ENCODE measurements at regions not wholly inside any gene's neighbourhood (a gene's known extent, or its start where the extent isn't known, plus 50 kb on each side); places are given as distances from the start of the nearest gene placed in this dataset.

- no peak for DNase-seq
- no peak overlapping the region for H3K27ac ChIP-seq
- intact Hi-C loops (cut with DNase I; ENCODE audit: low total_unique reads): no loop called here
- no peaks in the 10 kb centered on the region for H3K27me3 ChIP-seq
- peaks cover 5 to 53% (median 44%) of the 10 kb centered on the region in 4 donors for H3K9me3 ChIP-seq
- no peak overlapping the region for H3K4me3 ChIP-seq
- no peaks in the 10 kb centered on the region for H3K36me3 ChIP-seq
- no peaks in the 10 kb centered on the region for H3K4me1 ChIP-seq
- WGBS, 5 donors: 53 to 73% (median 59%) methylated on average over 3 of the region's 3 CpGs
- TF ChIP-seq CTCF (IDR thresholded peaks at IDR 0.05) (no peak), POLR2AphosphoS5 (IDR thresholded peaks at IDR 0.05) (no peak), EP300 (IDR thresholded peaks at IDR 0.05) (no peak), POLR2A (IDR thresholded peaks at IDR 0.05) (no peak)
Observed at GRCh38 chr9:23941051-23941450, 115.0 kb upstream of the ELAVL2 start.

- no peak for DNase-seq
- H3K27ac ChIP-seq: no peak overlapping the region
- H3K4me1 ChIP-seq: no peaks in the 10 kb centered on the region
- peaks cover 5 to 32% (median 25%) of the 10 kb centered on the region in 4 donors for H3K9me3 ChIP-seq
- no peaks in the 10 kb centered on the region for H3K36me3 ChIP-seq
- TF ChIP-seq POLR2A (IDR thresholded peaks at IDR 0.05) (no peak), EP300 (IDR thresholded peaks at IDR 0.05) (no peak), CTCF (IDR thresholded peaks at IDR 0.05) (no peak), POLR2AphosphoS5 (IDR thresholded peaks at IDR 0.05) (no peak)
- intact Hi-C loops (cut with DNase I; ENCODE audit: low total_unique reads): no loop called here
- no peak overlapping the region for H3K4me3 ChIP-seq
- WGBS, 5 donors: 83 to 97% (median 94%) methylated on average over 1 of the region's 1 CpG
- H3K27me3 ChIP-seq: no peaks in the 10 kb centered on the region
Observed at GRCh38 chr9:23938908-23939307, 112.9 kb upstream of the ELAVL2 start.

GRCh38 chr9:23934291-23934906 lies 108.4 kb upstream of the ELAVL2 start:
- Histone ChIP-seq H3K27me3 (no peaks in the 10 kb centered on the region), H3K4me1 (no peaks in the 10 kb centered on the region), H3K27ac (no peak overlapping the region), H3K9me3 (no peaks in the 10 kb centered on the region), H3K4me3 (no peak overlapping the region), H3K36me3 (no peaks in the 10 kb centered on the region)
- intact Hi-C loops (cut with DNase I; ENCODE audit: low total_unique reads): no loop called here
- TF ChIP-seq EP300 (IDR thresholded peaks at IDR 0.05): no peak
- no peak for TF ChIP-seq CTCF (IDR thresholded peaks at IDR 0.05)
- no peak for TF ChIP-seq POLR2AphosphoS5 (IDR thresholded peaks at IDR 0.05)
- TF ChIP-seq POLR2A (IDR thresholded peaks at IDR 0.05): no peak
- WGBS, 5 donors: 19 to 38% (median 25%) methylated on average over 1 of the region's 1 CpG
- DNase-seq: no peak

GRCh38 chr9:23933348-23933747 lies 107.3 kb upstream of the ELAVL2 start:
- 87 to 93% (median 91%) methylated on average over 2 of the region's 2 CpGs for WGBS, 5 donors
- H3K36me3 ChIP-seq: no peaks in the 10 kb centered on the region
- intact Hi-C loops (cut with DNase I; ENCODE audit: low total_unique reads): no loop called here
- no peaks in the 10 kb centered on the region for H3K27me3 ChIP-seq
- H3K9me3 ChIP-seq: no peaks in the 10 kb centered on the region
- no peaks in the 10 kb centered on the region for H3K4me1 ChIP-seq
- no peak overlapping the region for H3K4me3 ChIP-seq
- DNase-seq: no peak
- TF ChIP-seq POLR2A (IDR thresholded peaks at IDR 0.05): no peak
- no peak for TF ChIP-seq POLR2AphosphoS5 (IDR thresholded peaks at IDR 0.05)
- no peak for TF ChIP-seq EP300 (IDR thresholded peaks at IDR 0.05)
- H3K27ac ChIP-seq: no peak overlapping the region

- H3K4me1 ChIP-seq: no peaks in the 10 kb centered on the region
- TF ChIP-seq CTCF (IDR thresholded peaks at IDR 0.05) (no peak), EP300 (IDR thresholded peaks at IDR 0.05) (no peak), POLR2A (IDR thresholded peaks at IDR 0.05) (no peak), POLR2AphosphoS5 (IDR thresholded peaks at IDR 0.05) (no peak)
- H3K9me3 ChIP-seq: peaks cover 0 to 20% (median 7%) of the 10 kb centered on the region in 4 donors
- no peak overlapping the region for H3K27ac ChIP-seq
- intact Hi-C loops (cut with DNase I; ENCODE audit: low total_unique reads): no loop called here
- no peaks in the 10 kb centered on the region for H3K27me3 ChIP-seq
- H3K36me3 ChIP-seq: no peaks in the 10 kb centered on the region
- no peak for DNase-seq
- no peak overlapping the region for H3K4me3 ChIP-seq
Observed at GRCh38 chr9:23926368-23926767, 100.3 kb upstream of the ELAVL2 start.

Measured in stomach (tissue), 8 donors.